SK-MEL-5 (cell line): ENCODE measurements at regions not wholly inside any gene's neighbourhood (a gene's known extent, or its start where the extent isn't known, plus 50 kb on each side); places are given as distances from the start of the nearest gene placed in this dataset.
"Not testable (repeated sequence)": the region's sequence is repeated elsewhere in the genome, so short reads cannot be mapped to it uniquely, and the experiment has no call there.

Source experiments
- DNase-seq: peaks from one replicate; pipeline ENCODE4 v3.0.0-alpha.2; 2016; ENCODE audit warnings: low read depth, low spot score
- in situ Hi-C: cut with HindIII; loops from 2 replicates; pipeline ENCODE4 v1.10.0; 2016; ENCODE audit warnings: low sequenced_read_pairs, high pct_unique_total_duplicates, low pct_unique_long_range_greater_than_20kb

DNA sequence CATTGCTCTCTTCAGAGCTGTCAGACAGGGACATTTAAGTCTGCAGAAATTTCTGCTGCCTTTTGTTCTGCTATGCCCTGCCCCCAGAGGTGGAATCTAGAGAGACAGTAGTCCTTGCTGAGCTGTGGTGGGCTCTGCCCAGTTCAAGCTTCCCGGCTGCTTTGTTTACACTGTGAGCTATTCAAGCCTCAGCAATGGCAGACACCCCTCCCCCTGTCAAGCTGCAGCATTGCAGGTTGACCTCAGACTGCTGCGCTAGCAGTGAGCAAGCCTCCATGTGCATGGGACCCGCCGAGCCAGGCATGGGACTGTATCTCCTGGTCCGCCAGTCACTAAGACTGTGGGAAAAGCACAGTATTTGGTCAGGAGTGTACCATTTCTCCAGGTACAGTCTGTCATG lies 53.6 kb upstream of the MAPK10 start:
- DNase-seq, in situ Hi-C loops: not testable (repeated sequence)

DNA sequence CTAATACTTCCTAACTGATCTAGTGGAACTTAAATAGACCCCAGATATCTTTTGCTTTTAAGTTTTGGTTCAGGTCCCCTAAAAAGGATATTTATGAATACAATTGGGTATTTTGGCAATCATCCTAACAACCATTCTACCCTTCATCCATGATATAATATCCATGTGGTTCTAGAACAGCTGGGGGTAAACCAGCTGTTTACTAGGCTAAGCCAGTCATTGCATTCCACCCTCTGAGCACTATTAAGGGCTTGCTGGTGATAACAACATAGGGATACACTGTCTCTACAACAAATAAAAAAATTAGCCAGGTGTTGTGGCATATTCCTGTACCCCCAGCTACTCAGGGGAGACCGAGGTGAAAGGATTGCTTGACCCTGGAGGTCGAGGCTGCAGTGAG lies 54.8 kb upstream of the MAPK10 start:
- in situ Hi-C loops = no loop called here
- no peak for DNase-seq

DNA sequence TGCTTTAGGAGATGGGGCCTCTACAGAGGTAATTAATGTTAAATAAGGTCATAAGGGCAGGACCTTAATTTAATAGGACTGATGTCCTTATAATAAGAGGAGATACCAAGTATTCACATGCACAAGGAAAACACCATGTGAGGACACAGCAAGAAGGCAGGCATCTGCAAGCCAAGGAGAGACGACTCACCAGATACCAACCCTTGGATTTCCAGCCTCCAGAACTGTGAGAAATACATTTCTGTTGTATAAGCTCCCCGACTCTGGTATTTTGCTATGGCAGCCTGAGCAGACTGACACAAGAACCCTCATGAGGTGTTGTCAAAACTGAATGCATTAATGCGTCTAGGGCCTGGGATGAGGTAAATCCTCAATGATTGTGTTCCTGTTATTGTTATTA lies 56.2 kb upstream of the MAPK10 start:
- no peak for DNase-seq
- in situ Hi-C loops = no loop called here

- in situ Hi-C loops = no loop called here
- no peak for DNase-seq
Measured at GRCh38 chr4:86421461-86421860, 61.6 kb upstream of the MAPK10 start.

DNA sequence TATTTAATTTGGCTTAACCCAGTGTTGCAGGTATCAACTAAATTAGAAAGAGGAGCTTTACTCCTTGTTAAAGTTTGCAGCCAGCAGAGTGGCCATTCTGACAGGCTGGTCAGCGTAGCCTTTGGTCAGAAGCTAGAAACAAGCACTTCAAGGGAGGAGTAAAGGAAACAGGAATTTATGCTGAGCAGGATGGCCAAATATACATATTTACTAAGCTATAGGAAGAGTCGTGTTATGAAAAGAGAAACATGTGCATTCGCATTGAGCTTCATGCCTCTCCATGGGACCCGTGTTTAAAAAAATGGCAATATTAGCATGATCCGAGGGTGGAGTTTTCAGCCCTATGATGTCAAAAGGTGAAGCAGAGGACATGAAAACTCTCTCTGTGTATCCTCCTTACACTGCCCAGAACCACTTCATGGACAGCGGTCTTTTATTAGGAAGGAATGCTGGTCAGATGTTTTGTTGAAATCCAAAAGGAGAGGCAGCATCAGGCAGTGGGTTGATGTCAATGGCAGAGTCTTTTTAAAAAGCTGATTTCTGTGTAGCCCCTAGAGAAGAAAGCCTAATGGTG lies 71.8 kb upstream of the MAPK10 start:
- in situ Hi-C loops = no loop called here
- DNase-seq = no peak

DNA sequence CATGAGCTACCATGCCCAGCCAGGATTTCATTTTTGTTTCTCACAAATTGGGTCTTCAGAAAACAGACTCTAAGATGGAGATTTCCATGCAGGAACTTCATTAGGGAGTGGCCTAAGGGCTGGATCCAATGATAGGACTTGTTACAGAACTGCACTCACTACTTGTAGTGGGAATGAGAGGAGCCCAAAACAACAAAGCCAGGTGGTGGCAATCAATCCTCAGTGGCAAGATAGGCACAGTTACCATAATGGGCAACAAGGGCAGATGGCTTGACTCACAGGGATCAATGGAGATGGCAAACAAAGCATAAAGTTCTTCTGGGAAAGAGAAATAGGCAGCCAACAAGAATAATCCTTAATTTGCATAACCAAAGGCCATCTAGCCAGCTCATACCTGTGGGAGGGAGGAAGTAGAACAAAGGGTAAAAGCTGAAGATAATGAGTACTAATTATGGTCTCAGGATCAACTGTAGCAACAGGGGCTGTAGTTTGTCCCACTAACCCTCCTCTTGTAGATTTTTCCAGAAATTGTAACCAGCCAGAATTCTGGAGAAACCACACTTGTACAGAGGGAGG lies 72.8 kb upstream of the MAPK10 start:
- DNase-seq = no peak
- in situ Hi-C loops = no loop called here

DNA sequence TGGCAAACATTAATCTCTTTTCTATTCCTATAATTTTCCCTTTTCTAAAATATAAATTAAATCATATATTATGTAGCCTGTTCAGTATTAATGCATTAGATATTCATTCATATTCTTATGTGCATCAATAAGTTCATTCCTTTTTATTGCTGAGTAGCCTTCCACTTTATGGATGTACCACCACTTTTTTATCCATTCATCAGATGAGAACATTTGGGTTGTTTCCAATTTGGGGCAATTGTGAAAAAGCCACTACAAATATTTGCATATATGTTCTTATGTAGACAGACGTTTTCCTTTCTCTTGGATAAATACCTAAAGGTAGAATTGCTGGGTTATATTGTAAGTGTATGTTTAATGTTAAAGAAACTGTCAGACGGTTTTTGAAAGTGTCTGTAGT lies 79.4 kb upstream of the MAPK10 start:
- in situ Hi-C loops = no loop called here
- DNase-seq = no peak

DNA sequence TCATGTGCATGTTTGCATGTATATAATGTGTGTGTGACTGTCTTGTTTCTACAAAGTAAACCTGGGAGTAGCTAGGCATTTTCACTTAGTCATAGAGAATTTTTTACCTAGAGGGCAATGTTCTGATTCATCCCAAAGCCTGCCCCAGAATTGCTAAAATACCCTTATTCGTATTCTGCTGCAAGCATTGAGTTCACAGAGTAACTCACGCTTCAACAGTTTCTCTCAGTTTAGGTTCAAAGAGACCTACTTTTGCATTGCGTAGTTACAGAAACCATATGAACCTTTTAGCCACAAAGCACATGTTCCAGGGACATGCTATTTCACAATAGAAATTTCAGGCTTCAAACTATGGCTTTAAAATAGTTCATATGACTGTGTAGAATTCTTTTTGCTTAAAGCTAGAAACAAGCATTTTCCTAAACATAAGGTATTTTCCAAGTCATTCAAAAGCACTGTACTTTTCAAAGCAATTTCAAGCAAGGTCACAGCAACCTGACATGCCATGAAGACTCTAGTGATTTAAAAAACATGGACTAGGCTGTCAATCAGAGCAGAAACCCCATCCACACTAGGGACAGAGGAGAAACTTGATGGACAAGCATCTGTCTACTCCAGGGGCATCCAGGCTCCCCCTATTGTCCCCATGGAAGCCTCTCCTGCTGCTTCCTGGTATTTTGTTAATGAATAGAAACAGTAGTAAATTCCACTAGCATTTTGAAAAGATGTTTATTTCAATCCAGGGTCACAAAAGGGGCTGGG lies 81.5 kb upstream of the MAPK10 start:
- in situ Hi-C loops = no loop called here
- no peak for DNase-seq

GRCh38 chr4:86442881-86443280 lies 83.0 kb upstream of the MAPK10 start:
- no peak for DNase-seq
- in situ Hi-C loops = no loop called here

DNA sequence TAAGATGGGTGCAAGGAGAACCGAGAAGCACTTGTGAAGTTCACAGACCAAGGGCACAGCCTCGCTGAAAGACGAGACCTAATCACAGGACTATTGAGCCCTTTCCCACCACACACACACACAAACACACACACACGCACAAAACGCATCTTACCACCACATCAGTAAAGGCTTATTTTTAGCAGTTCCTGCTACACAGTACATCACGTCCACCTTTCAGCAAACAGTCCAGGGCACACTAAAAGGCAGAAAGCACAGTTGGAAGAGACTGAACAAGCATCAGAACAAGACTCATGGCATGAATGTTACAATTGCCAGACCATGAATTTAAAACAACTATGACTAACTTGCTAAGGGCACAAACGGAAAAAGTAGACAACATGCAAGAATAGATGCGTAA lies 83.6 kb upstream of the MAPK10 start:
- in situ Hi-C loops = no loop called here
- DNase-seq = no peak

- in situ Hi-C loops = no loop called here
- DNase-seq = no peak
Measured at GRCh38 chr4:86446996-86447395, 87.1 kb upstream of the MAPK10 start.

- in situ Hi-C loops = no loop called here
- DNase-seq = no peak
Measured at GRCh38 chr4:86448871-86449270, 89.0 kb upstream of the MAPK10 start.

GRCh38 chr4:86449746-86450588 lies 90.1 kb upstream of the MAPK10 start:
- DNase-seq = no peak
- in situ Hi-C loops = no loop called here

DNA sequence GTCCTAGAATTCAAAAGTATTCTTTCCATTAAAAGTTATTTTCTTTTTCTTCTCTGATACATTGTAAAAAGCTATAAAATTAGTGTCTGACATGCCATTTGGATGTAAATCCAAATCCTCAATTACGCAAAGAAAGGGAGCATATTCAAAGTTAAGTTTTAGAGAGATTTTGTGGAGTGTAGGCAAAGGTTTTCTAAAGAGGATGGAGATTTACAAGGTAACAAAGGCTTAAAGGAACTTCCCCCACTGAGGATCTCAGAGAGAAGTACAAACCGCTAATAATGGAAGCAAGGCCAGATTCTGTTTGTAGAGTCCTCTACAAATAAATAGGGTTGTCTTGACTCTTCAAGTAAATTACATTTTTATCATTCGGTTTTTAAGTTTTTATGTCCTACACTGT lies 91.0 kb upstream of the MAPK10 start:
- in situ Hi-C loops = no loop called here

GRCh38 chr4:86451560-86452330 lies 91.9 kb upstream of the MAPK10 start:
- in situ Hi-C loops = no loop called here
- DNase-seq = no peak

More for the DNA sequence above, 91.0 kb upstream of the MAPK10 start:
- DNase-seq = no peak

GRCh38 chr4:86452422-86452891 lies 92.6 kb upstream of the MAPK10 start:
- in situ Hi-C loops = no loop called here
- no peak for DNase-seq

- in situ Hi-C loops = no loop called here
- DNase-seq = no peak
Measured at GRCh38 chr4:86452924-86453531, 93.2 kb upstream of the MAPK10 start.
